Lower leg skin (tissue), 3 donors: ENCODE measurements at regions not wholly inside any gene's neighbourhood (a gene's known extent, or its start where the extent isn't known, plus 50 kb on each side); places are given as distances from the start of the nearest gene placed in this dataset.

ENCODE experiments used
- POLR2A ChIP-seq, 2 donors: fragments of 450-650 bp; IDR thresholded peaks; one replicate each; pipeline ENCODE4 v1.6.1; 2016 to 2017; ENCODE audit warnings: antibody characterized with exemption in 2 of 2, mild to moderate bottlenecking in 1 of 2, moderate library complexity in 1 of 2
- TF ChIP-seq, protein P1 (sequence below), 3 donors: fragments of 450-650 bp; IDR thresholded peaks; one replicate each; pipeline ENCODE4 v1.5.1; 2016; ENCODE audit warnings: antibody characterized with exemption in 3 of 3, mild to moderate bottlenecking in 3 of 3, moderate library complexity in 2 of 3

DNA sequence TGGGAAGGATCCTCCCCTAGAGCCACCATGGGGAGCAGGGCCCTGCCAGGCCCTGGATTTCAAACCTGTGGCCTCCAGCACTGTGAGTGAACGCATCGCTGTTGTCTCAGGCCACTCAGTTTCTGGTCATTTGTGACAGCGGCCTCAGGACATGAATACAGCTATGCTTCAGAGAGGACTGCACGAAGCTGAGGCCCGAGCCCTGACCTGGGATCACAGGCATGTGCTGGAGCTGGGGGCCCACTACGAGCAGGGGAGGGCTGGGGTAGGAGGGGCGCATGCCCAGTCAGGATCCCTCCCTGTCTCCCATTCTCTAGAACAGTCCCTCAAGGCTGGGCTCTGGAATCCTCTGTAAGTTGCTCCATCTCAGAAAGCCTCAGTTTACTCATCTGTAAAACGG lies 242.1 kb downstream of the CTTN start:
- TF ChIP-seq, protein P1, sequence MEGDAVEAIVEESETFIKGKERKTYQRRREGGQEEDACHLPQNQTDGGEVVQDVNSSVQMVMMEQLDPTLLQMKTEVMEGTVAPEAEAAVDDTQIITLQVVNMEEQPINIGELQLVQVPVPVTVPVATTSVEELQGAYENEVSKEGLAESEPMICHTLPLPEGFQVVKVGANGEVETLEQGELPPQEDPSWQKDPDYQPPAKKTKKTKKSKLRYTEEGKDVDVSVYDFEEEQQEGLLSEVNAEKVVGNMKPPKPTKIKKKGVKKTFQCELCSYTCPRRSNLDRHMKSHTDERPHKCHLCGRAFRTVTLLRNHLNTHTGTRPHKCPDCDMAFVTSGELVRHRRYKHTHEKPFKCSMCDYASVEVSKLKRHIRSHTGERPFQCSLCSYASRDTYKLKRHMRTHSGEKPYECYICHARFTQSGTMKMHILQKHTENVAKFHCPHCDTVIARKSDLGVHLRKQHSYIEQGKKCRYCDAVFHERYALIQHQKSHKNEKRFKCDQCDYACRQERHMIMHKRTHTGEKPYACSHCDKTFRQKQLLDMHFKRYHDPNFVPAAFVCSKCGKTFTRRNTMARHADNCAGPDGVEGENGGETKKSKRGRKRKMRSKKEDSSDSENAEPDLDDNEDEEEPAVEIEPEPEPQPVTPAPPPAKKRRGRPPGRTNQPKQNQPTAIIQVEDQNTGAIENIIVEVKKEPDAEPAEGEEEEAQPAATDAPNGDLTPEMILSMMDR (IDR thresholded peaks at IDR 0.05), result no peak
- TF ChIP-seq POLR2A (IDR thresholded peaks at IDR 0.05), result no peak
